GM19468 (cell line): ENCODE measurements at regions not wholly inside any gene's neighbourhood (a gene's known extent, or its start where the extent isn't known, plus 50 kb on each side); places are given as distances from the start of the nearest gene placed in this dataset.
A peak's percentile ranks its signal among the peaks of the same experiment; 100 is the strongest.

ENCODE experiments used
- ATAC-seq: cut with Tn5 transposase; IDR thresholded peaks from one replicate; pipeline ENCODE4 v1.9.1; 2021; ENCODE audit warnings: mild to moderate bottlenecking, moderate library complexity, moderate number of reproducible peaks; ENCODE audit not compliant: unreplicated experiment; ENCODE audit errors: extremely low read depth

- no peak for ATAC-seq
Observed at GRCh38 chrX:20530406-20530921, 263.8 kb upstream of the RPS6KA3 start.

GRCh38 chrX:20529711-20530110 lies 263.0 kb upstream of the RPS6KA3 start:
- no peak for ATAC-seq

GRCh38 chrX:20529301-20529700 lies 262.6 kb upstream of the RPS6KA3 start:
- ATAC-seq = no peak

GRCh38 chrX:20527558-20528011 lies 260.9 kb upstream of the RPS6KA3 start:
- ATAC-seq = no peak

- no peak for ATAC-seq
Observed at GRCh38 chrX:20527041-20527440, 260.3 kb upstream of the RPS6KA3 start.

- no peak for ATAC-seq
Observed at GRCh38 chrX:20523626-20524312, 257.1 kb upstream of the RPS6KA3 start.

- no peak for ATAC-seq
Observed at GRCh38 chrX:20522420-20522819, 255.7 kb upstream of the RPS6KA3 start.

- ATAC-seq = no peak
Observed at GRCh38 chrX:20521222-20521621, 254.5 kb upstream of the RPS6KA3 start.

- ATAC-seq = no peak
Observed at GRCh38 chrX:20519826-20520225, 253.1 kb upstream of the RPS6KA3 start.

- ATAC-seq = no peak
Observed at GRCh38 chrX:20519146-20519545, 252.4 kb upstream of the RPS6KA3 start.

- no peak for ATAC-seq
Observed at GRCh38 chrX:20517565-20517964, 250.9 kb upstream of the RPS6KA3 start.

- peak; percentile 98 for ATAC-seq
Observed at GRCh38 chrX:20515841-20516461, 249.2 kb upstream of the RPS6KA3 start.

- ATAC-seq = no peak
Observed at GRCh38 chrX:20514358-20514757, 247.6 kb upstream of the RPS6KA3 start.

- no peak for ATAC-seq
Observed at GRCh38 chrX:20513185-20513584, 246.5 kb upstream of the RPS6KA3 start.

- no peak for ATAC-seq
Observed at GRCh38 chrX:20511792-20512191, 245.1 kb upstream of the RPS6KA3 start.

- ATAC-seq = no peak
Observed at GRCh38 chrX:20507901-20508620, 241.4 kb upstream of the RPS6KA3 start.

- no peak for ATAC-seq
Observed at GRCh38 chrX:20506739-20507138, 240.0 kb upstream of the RPS6KA3 start.

GRCh38 chrX:20500949-20501348 lies 234.2 kb upstream of the RPS6KA3 start:
- ATAC-seq = no peak

GRCh38 chrX:20500171-20500865 lies 233.6 kb upstream of the RPS6KA3 start:
- peak; percentile 63 for ATAC-seq

GRCh38 chrX:20499763-20500162 lies 233.1 kb upstream of the RPS6KA3 start:
- no peak for ATAC-seq
